ENCODE measurements at regions not wholly inside any gene's neighbourhood (a gene's known extent, or its start where the extent isn't known, plus 50 kb on each side); places are given as distances from the start of the nearest gene placed in this dataset.

GRCh38 chr2:128555433-128555832 is 236.8 kb upstream of the HS6ST1 start:
- Mint-ChIP-seq H3K4me3 (no peak overlapping the region), H3K27me3 (ENCODE audit: low read depth) (peaks cover 6% of the 10 kb centered on the region), H3K4me1 (peaks cover 27% of the 10 kb centered on the region), H3K36me3 (ENCODE audit: low read depth) (no peaks in the 10 kb centered on the region), H3K27ac (peak overlapping the region in 1 of 3 experiments; percentile 28), H3K9me3 (peaks cover 2% of the 10 kb centered on the region)
- TF ChIP-seq CTCF (IDR thresholded peaks at IDR 0.05; ENCODE audit: unreplicated experiment in 3 of 3) = no peak

- peaks cover 27% of the 10 kb centered on the region for H3K4me1 Mint-ChIP-seq
- H3K4me3 Mint-ChIP-seq = no peak overlapping the region
- no peaks in the 10 kb centered on the region for H3K36me3 Mint-ChIP-seq (ENCODE audit: low read depth)
- peaks cover 2% of the 10 kb centered on the region for H3K9me3 Mint-ChIP-seq
- peak overlapping the region in 2 of 3 experiments; percentile 27 to 28 for H3K27ac Mint-ChIP-seq
- peaks cover 6% of the 10 kb centered on the region for H3K27me3 Mint-ChIP-seq (ENCODE audit: low read depth)
- no peak for TF ChIP-seq CTCF (IDR thresholded peaks at IDR 0.05; ENCODE audit: unreplicated experiment in 3 of 3)
Measured at GRCh38 chr2:128556089-128556488, 237.4 kb upstream of the HS6ST1 start.

GRCh38 chr2:128556633-128557032 is 238.0 kb upstream of the HS6ST1 start:
- no peak overlapping the region for H3K27ac Mint-ChIP-seq
- TF ChIP-seq CTCF (IDR thresholded peaks at IDR 0.05; ENCODE audit: unreplicated experiment in 3 of 3) = no peak
- H3K4me3 Mint-ChIP-seq = no peak overlapping the region
- H3K4me1 Mint-ChIP-seq = peaks cover 30% of the 10 kb centered on the region
- peaks cover 6% of the 10 kb centered on the region for H3K27me3 Mint-ChIP-seq (ENCODE audit: low read depth)
- H3K9me3 Mint-ChIP-seq = peaks cover 2% of the 10 kb centered on the region
- H3K36me3 Mint-ChIP-seq (ENCODE audit: low read depth) = no peaks in the 10 kb centered on the region

GRCh38 chr2:128557069-128557468 is 238.4 kb upstream of the HS6ST1 start:
- no peak for TF ChIP-seq CTCF (IDR thresholded peaks at IDR 0.05; ENCODE audit: unreplicated experiment in 3 of 3)
- peaks cover 34% of the 10 kb centered on the region for H3K4me1 Mint-ChIP-seq
- H3K9me3 Mint-ChIP-seq = peaks cover 2% of the 10 kb centered on the region
- no peak overlapping the region for H3K4me3 Mint-ChIP-seq
- H3K36me3 Mint-ChIP-seq (ENCODE audit: low read depth) = no peaks in the 10 kb centered on the region
- peaks cover 6% of the 10 kb centered on the region for H3K27me3 Mint-ChIP-seq (ENCODE audit: low read depth)
- no peak overlapping the region for H3K27ac Mint-ChIP-seq

- Mint-ChIP-seq H3K27me3 (ENCODE audit: low read depth) (peaks cover under 1% of the 10 kb centered on the region), H3K4me1 (peaks cover 42% of the 10 kb centered on the region), H3K36me3 (ENCODE audit: low read depth) (no peaks in the 10 kb centered on the region), H3K4me3 (no peak overlapping the region), H3K27ac (peak overlapping the region in 2 of 3 experiments; percentile 70), H3K9me3 (peaks cover 2% of the 10 kb centered on the region)
- no peak for TF ChIP-seq CTCF (IDR thresholded peaks at IDR 0.05; ENCODE audit: unreplicated experiment in 3 of 3)
Measured at GRCh38 chr2:128557831-128558241, 239.2 kb upstream of the HS6ST1 start.

- Mint-ChIP-seq H3K27me3 (ENCODE audit: low read depth) (peaks cover 5% of the 10 kb centered on the region), H3K9me3 (peaks cover 2% of the 10 kb centered on the region), H3K27ac (peak overlapping the region in 2 of 3 experiments; percentile 70), H3K36me3 (ENCODE audit: low read depth) (no peaks in the 10 kb centered on the region), H3K4me1 (peaks cover 48% of the 10 kb centered on the region), H3K4me3 (no peak overlapping the region)
- TF ChIP-seq CTCF (IDR thresholded peaks at IDR 0.05; ENCODE audit: unreplicated experiment in 3 of 3) = no peak
Measured at GRCh38 chr2:128558441-128558840, 239.8 kb upstream of the HS6ST1 start.

Measured in nephron (organoid).